Liver (tissue), 7 donors: ENCODE measurements at regions not wholly inside any gene's neighbourhood (a gene's known extent, or its start where the extent isn't known, plus 50 kb on each side); places are given as distances from the start of the nearest gene placed in this dataset.

Experiments used
- DNase-seq: peaks from one replicate; pipeline ENCODE4 v3.0.0-alpha.2; 2017; ENCODE audit warnings: low spot score
- H3K27ac ChIP-seq, 2 donors: one replicate each; pipeline ENCODE4 v1.7.0; 2013; ENCODE audit warnings: inconsistent platforms in 2 of 2, low read length in 2 of 2, control low read depth in 1 of 2, low read depth in 1 of 2, mild to moderate bottlenecking in 1 of 2
- H3K27me3 ChIP-seq, 4 donors: one replicate each; pipeline versions ENCODE4 v1.6.1 to v1.7.0; 2013; ENCODE audit warnings: low read length in 3 of 4, inconsistent platforms in 1 of 4, mild to moderate bottlenecking in 1 of 4, moderate library complexity in 1 of 4; ENCODE audit not compliant: control insufficient read depth in 4 of 4, insufficient read depth in 4 of 4
- H3K36me3 ChIP-seq, 4 donors: one replicate each; pipeline versions ENCODE4 v1.6.1 to v1.7.0; 2013; ENCODE audit warnings: low read length in 3 of 4, mild to moderate bottlenecking in 3 of 4, low read depth in 1 of 4, moderate library complexity in 1 of 4; ENCODE audit not compliant: control insufficient read depth in 4 of 4, insufficient read depth in 3 of 4
- H3K4me1 ChIP-seq, 4 donors: one replicate each; pipeline versions ENCODE4 v1.6.1 to v1.7.0; 2013; ENCODE audit warnings: low read length in 3 of 4, mild to moderate bottlenecking in 3 of 4, moderate library complexity in 1 of 4; ENCODE audit not compliant: control insufficient read depth in 4 of 4, insufficient read depth in 4 of 4
- H3K4me3 ChIP-seq, 3 donors: one replicate each; pipeline versions ENCODE4 v1.6.1 to v1.7.0; 2013; ENCODE audit warnings: low read length in 3 of 3, control low read depth in 1 of 3, low read depth in 1 of 3, mild to moderate bottlenecking in 1 of 3
- H3K9ac ChIP-seq, 2 donors: one replicate each; pipeline ENCODE4 v1.7.0; 2013; ENCODE audit warnings: low read length in 2 of 2, mild to moderate bottlenecking in 2 of 2, moderate library complexity in 2 of 2, control low read depth in 1 of 2, low read depth in 1 of 2
- H3K9me3 ChIP-seq, 4 donors: one replicate each; pipeline versions ENCODE4 v1.6.1 to v1.7.0; 2013; ENCODE audit warnings: low read length in 3 of 4; ENCODE audit not compliant: control insufficient read depth in 4 of 4
- EGR1 ChIP-seq, 2 donors: IDR thresholded peaks; 2 replicates each; pipeline ENCODE4 v1.6.1; 2016 to 2018; ENCODE audit warnings: antibody characterized with exemption in 2 of 2, low read depth in 2 of 2
- FOXA1 ChIP-seq: IDR thresholded peaks from 2 replicates; pipeline ENCODE4 v1.6.1; 2016; ENCODE audit warnings: antibody characterized with exemption
- JUND ChIP-seq, 2 donors: IDR thresholded peaks; 2 replicates each; pipeline ENCODE4 v1.6.1; 2016; ENCODE audit warnings: antibody characterized with exemption in 2 of 2
- SP1 ChIP-seq: IDR thresholded peaks from 2 replicates; pipeline ENCODE4 v1.6.1; 2018; ENCODE audit warnings: antibody characterized with exemption, mild to moderate bottlenecking
- TAF1 ChIP-seq: conservative IDR thresholded peaks from 2 replicates; pipeline ENCODE4 v1.6.1; 2016; ENCODE audit warnings: antibody characterized with exemption, mild to moderate bottlenecking
- WGBS: extraction: QIAGEN DNeasy Blood & Tissue Kit; methylation state at CpG from one replicate; pipeline ENCODE4 v1.1.7; 2013; 5-methylcytosine and 5-hydroxymethylcytosine counted together
- TF ChIP-seq, protein P1 (sequence below): IDR thresholded peaks from 2 replicates; pipeline ENCODE4 v1.6.1; 2016; ENCODE audit warnings: antibody characterized with exemption
- TF ChIP-seq, protein P2 (sequence below): IDR thresholded peaks from 2 replicates; pipeline ENCODE4 v1.6.1; 2016; ENCODE audit warnings: antibody characterized with exemption, mild to moderate bottlenecking
- donor health status: healthy.
- donor health status: healthy.
- donor health status: healthy.
- donor health status: healthy.

DNA sequence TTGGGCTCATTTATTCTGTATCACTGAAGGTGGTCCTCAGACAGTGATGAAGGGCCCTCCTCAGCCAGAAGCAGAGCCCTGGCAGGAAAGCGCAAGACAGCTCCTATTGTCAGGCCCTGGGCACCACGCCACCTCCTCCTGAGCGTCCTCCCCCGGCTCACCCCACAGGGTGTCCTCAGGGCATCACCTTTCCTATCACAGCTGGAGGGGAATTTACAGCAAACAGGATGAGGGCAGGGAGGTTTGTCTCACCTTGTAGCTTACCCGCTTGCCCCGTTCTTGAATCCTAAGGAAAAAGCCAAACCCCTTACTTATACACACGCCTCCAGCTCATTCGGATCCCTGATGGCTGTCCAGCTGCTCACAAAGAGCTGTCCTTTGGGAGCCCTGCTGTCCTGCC lies 50.2 kb upstream of the LANCL2 start:
- no peak overlapping the region for H3K27ac ChIP-seq
- no peak overlapping the region for H3K9ac ChIP-seq
- no peaks in the 10 kb centered on the region for H3K36me3 ChIP-seq
- no peaks in the 10 kb centered on the region for H3K9me3 ChIP-seq
- no peaks in the 10 kb centered on the region for H3K4me1 ChIP-seq
- no peaks in the 10 kb centered on the region for H3K27me3 ChIP-seq
- WGBS, result 71% methylated on average over 8 of the region's 8 CpGs
- no peak for DNase-seq
- no peak overlapping the region for H3K4me3 ChIP-seq
- TF ChIP-seq SP1 (no peak), JUND (IDR thresholded peaks at IDR 0.05) (no peak), EGR1 (IDR thresholded peaks at IDR 0.05; ENCODE audit: low read depth in 2 of 2) (no peak), FOXA1 (no peak), TAF1 (no peak)
- TF ChIP-seq, protein P1, sequence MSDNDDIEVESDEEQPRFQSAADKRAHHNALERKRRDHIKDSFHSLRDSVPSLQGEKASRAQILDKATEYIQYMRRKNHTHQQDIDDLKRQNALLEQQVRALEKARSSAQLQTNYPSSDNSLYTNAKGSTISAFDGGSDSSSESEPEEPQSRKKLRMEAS, result no peak
- TF ChIP-seq, protein P2, sequence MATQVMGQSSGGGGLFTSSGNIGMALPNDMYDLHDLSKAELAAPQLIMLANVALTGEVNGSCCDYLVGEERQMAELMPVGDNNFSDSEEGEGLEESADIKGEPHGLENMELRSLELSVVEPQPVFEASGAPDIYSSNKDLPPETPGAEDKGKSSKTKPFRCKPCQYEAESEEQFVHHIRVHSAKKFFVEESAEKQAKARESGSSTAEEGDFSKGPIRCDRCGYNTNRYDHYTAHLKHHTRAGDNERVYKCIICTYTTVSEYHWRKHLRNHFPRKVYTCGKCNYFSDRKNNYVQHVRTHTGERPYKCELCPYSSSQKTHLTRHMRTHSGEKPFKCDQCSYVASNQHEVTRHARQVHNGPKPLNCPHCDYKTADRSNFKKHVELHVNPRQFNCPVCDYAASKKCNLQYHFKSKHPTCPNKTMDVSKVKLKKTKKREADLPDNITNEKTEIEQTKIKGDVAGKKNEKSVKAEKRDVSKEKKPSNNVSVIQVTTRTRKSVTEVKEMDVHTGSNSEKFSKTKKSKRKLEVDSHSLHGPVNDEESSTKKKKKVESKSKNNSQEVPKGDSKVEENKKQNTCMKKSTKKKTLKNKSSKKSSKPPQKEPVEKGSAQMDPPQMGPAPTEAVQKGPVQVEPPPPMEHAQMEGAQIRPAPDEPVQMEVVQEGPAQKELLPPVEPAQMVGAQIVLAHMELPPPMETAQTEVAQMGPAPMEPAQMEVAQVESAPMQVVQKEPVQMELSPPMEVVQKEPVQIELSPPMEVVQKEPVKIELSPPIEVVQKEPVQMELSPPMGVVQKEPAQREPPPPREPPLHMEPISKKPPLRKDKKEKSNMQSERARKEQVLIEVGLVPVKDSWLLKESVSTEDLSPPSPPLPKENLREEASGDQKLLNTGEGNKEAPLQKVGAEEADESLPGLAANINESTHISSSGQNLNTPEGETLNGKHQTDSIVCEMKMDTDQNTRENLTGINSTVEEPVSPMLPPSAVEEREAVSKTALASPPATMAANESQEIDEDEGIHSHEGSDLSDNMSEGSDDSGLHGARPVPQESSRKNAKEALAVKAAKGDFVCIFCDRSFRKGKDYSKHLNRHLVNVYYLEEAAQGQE, result no peak
